ENCODE measurements at regions not wholly inside any gene's neighbourhood (a gene's known extent, or its start where the extent isn't known, plus 50 kb on each side); places are given as distances from the start of the nearest gene placed in this dataset.

- TF ChIP-seq ELF4 (IDR thresholded peaks at IDR 0.05) (no peak), SP1 (IDR thresholded peaks at IDR 0.05) (no peak), FOXM1 (IDR thresholded peaks at IDR 0.05; ENCODE audit: borderline replicate concordance) (no peak)
Observed at GRCh38 chr4:3831529-3832150, 65.5 kb downstream of the ADRA2C start.
